BLaER1 (cell line): ENCODE measurements at regions not wholly inside any gene's neighbourhood (a gene's known extent, or its start where the extent isn't known, plus 50 kb on each side); places are given as distances from the start of the nearest gene placed in this dataset.

Experiments used
- H3K27ac ChIP-seq: shearing (Covaris generic); formaldehyde crosslinking; 2 replicates; pipeline ENCODE4 v1.8.1; 2022
- H3K27me3 ChIP-seq: shearing (Covaris generic); formaldehyde crosslinking; 2 replicates; pipeline ENCODE4 v1.8.1; 2022
- H3K36me3 ChIP-seq: shearing (Covaris generic); formaldehyde crosslinking; 2 replicates; pipeline ENCODE4 v1.8.1; 2022
- H3K4me1 ChIP-seq: shearing (Covaris generic); formaldehyde crosslinking; 2 replicates; pipeline ENCODE4 v1.8.1; 2022
- H3K4me2 ChIP-seq: shearing (Covaris generic); formaldehyde crosslinking; 2 replicates; pipeline ENCODE4 v1.8.1; 2022
- H3K4me3 ChIP-seq: shearing (Covaris generic); formaldehyde crosslinking; 2 replicates; pipeline ENCODE4 v1.8.1; 2022
- H3K9ac ChIP-seq: shearing (Covaris generic); formaldehyde crosslinking; 2 replicates; pipeline ENCODE4 v1.8.1; 2022
- H3K9me3 ChIP-seq: shearing (Covaris generic); formaldehyde crosslinking; 2 replicates; pipeline ENCODE4 v1.8.1; 2022
- H4K20me1 ChIP-seq: shearing (Covaris generic); formaldehyde crosslinking; 2 replicates; pipeline ENCODE4 v1.8.1; 2022
- Cebpa-rat ChIP-seq: shearing (Covaris generic); IDR thresholded peaks from 2 replicates; pipeline ENCODE4 v1.8.1; 2022

- H3K4me2 ChIP-seq: no peak overlapping the region
- H3K9me3 ChIP-seq: no peaks in the 10 kb centered on the region
- H3K36me3 ChIP-seq: no peaks in the 10 kb centered on the region
- H3K9ac ChIP-seq: no peak overlapping the region
- no peaks in the 10 kb centered on the region for H3K4me1 ChIP-seq
- no peak for TF ChIP-seq Cebpa-rat
- no peaks in the 10 kb centered on the region for H3K27me3 ChIP-seq
- no peak overlapping the region for H3K4me3 ChIP-seq
- no peak overlapping the region for H3K27ac ChIP-seq
- no peaks in the 10 kb centered on the region for H4K20me1 ChIP-seq
Observed at GRCh38 chr13:84998681-84999080, 800.5 kb downstream of the SLITRK6 start.

- TF ChIP-seq Cebpa-rat: no peak
- Histone ChIP-seq H3K4me3 (no peak overlapping the region), H3K4me1 (no peaks in the 10 kb centered on the region), H4K20me1 (no peaks in the 10 kb centered on the region), H3K9ac (no peak overlapping the region), H3K4me2 (no peak overlapping the region), H3K9me3 (no peaks in the 10 kb centered on the region), H3K36me3 (no peaks in the 10 kb centered on the region), H3K27me3 (no peaks in the 10 kb centered on the region), H3K27ac (no peak overlapping the region)
Observed at GRCh38 chr13:84997858-84998257, 801.4 kb downstream of the SLITRK6 start.

GRCh38 chr13:84994582-84994981 is 804.6 kb downstream of the SLITRK6 start:
- Histone ChIP-seq H3K4me2 (no peak overlapping the region), H3K27me3 (no peaks in the 10 kb centered on the region), H3K9ac (no peak overlapping the region), H3K4me3 (no peak overlapping the region), H3K4me1 (no peaks in the 10 kb centered on the region), H3K9me3 (peaks cover 5% of the 10 kb centered on the region; the same call in 1 of the 2 replicates), H4K20me1 (no peaks in the 10 kb centered on the region), H3K27ac (no peak overlapping the region), H3K36me3 (no peaks in the 10 kb centered on the region)
- no peak for TF ChIP-seq Cebpa-rat

GRCh38 chr13:84985860-84986259 is 813.4 kb downstream of the SLITRK6 start:
- Histone ChIP-seq H3K4me2 (no peak overlapping the region), H4K20me1 (no peaks in the 10 kb centered on the region), H3K4me3 (no peak overlapping the region), H3K4me1 (no peaks in the 10 kb centered on the region), H3K27me3 (no peaks in the 10 kb centered on the region), H3K9me3 (peaks cover 6% of the 10 kb centered on the region; the same call in 1 of the 2 replicates), H3K9ac (no peak overlapping the region), H3K36me3 (no peaks in the 10 kb centered on the region), H3K27ac (no peak overlapping the region)
- TF ChIP-seq Cebpa-rat: no peak

GRCh38 chr13:84983321-84983720 is 815.9 kb downstream of the SLITRK6 start:
- no peaks in the 10 kb centered on the region for H3K4me1 ChIP-seq
- no peak overlapping the region for H3K9ac ChIP-seq
- TF ChIP-seq Cebpa-rat: no peak
- no peak overlapping the region for H3K4me3 ChIP-seq
- no peaks in the 10 kb centered on the region for H3K27me3 ChIP-seq
- no peak overlapping the region for H3K27ac ChIP-seq
- H3K36me3 ChIP-seq: no peaks in the 10 kb centered on the region
- no peaks in the 10 kb centered on the region for H4K20me1 ChIP-seq
- no peaks in the 10 kb centered on the region for H3K9me3 ChIP-seq
- no peak overlapping the region for H3K4me2 ChIP-seq

- H3K9me3 ChIP-seq: no peaks in the 10 kb centered on the region
- no peaks in the 10 kb centered on the region for H3K27me3 ChIP-seq
- no peaks in the 10 kb centered on the region for H3K36me3 ChIP-seq
- no peak for TF ChIP-seq Cebpa-rat
- H3K27ac ChIP-seq: no peak overlapping the region
- no peaks in the 10 kb centered on the region for H3K4me1 ChIP-seq
- no peak overlapping the region for H3K9ac ChIP-seq
- H4K20me1 ChIP-seq: no peaks in the 10 kb centered on the region
- H3K4me2 ChIP-seq: no peak overlapping the region
- H3K4me3 ChIP-seq: no peak overlapping the region
Observed at GRCh38 chr13:84980571-84980970, 818.6 kb downstream of the SLITRK6 start.

- Histone ChIP-seq H4K20me1 (no peaks in the 10 kb centered on the region), H3K9ac (no peak overlapping the region), H3K4me3 (no peak overlapping the region), H3K9me3 (no peaks in the 10 kb centered on the region), H3K36me3 (no peaks in the 10 kb centered on the region), H3K4me2 (no peak overlapping the region), H3K4me1 (no peaks in the 10 kb centered on the region), H3K27me3 (no peaks in the 10 kb centered on the region), H3K27ac (no peak overlapping the region)
- no peak for TF ChIP-seq Cebpa-rat
Observed at GRCh38 chr13:84978851-84979250, 820.4 kb downstream of the SLITRK6 start.

GRCh38 chr13:84973661-84974060 is 825.6 kb downstream of the SLITRK6 start:
- Histone ChIP-seq H3K36me3 (no peaks in the 10 kb centered on the region), H3K27me3 (no peaks in the 10 kb centered on the region), H3K4me2 (no peak overlapping the region), H3K9ac (no peak overlapping the region), H3K4me1 (no peaks in the 10 kb centered on the region), H3K27ac (no peak overlapping the region), H4K20me1 (no peaks in the 10 kb centered on the region), H3K9me3 (no peaks in the 10 kb centered on the region), H3K4me3 (no peak overlapping the region)
- no peak for TF ChIP-seq Cebpa-rat

GRCh38 chr13:84972907-84973306 is 826.3 kb downstream of the SLITRK6 start:
- Histone ChIP-seq H3K36me3 (no peaks in the 10 kb centered on the region), H4K20me1 (no peaks in the 10 kb centered on the region), H3K4me2 (no peak overlapping the region), H3K27ac (no peak overlapping the region), H3K9ac (no peak overlapping the region), H3K4me3 (no peak overlapping the region), H3K27me3 (no peaks in the 10 kb centered on the region), H3K4me1 (no peaks in the 10 kb centered on the region), H3K9me3 (no peaks in the 10 kb centered on the region)
- TF ChIP-seq Cebpa-rat: no peak

GRCh38 chr13:84962849-84963248 is 836.4 kb downstream of the SLITRK6 start:
- no peak overlapping the region for H3K4me3 ChIP-seq
- TF ChIP-seq Cebpa-rat: no peak
- no peak overlapping the region for H3K4me2 ChIP-seq
- no peaks in the 10 kb centered on the region; the same call in 1 of the 2 replicates for H3K9me3 ChIP-seq
- H3K36me3 ChIP-seq: no peaks in the 10 kb centered on the region
- no peak overlapping the region for H3K27ac ChIP-seq
- H3K4me1 ChIP-seq: peaks cover 5% of the 10 kb centered on the region; the same call in 1 of the 2 replicates
- no peaks in the 10 kb centered on the region for H3K27me3 ChIP-seq
- H3K9ac ChIP-seq: no peak overlapping the region
- no peaks in the 10 kb centered on the region for H4K20me1 ChIP-seq

- no peak overlapping the region for H3K27ac ChIP-seq
- no peaks in the 10 kb centered on the region for H4K20me1 ChIP-seq
- no peaks in the 10 kb centered on the region for H3K27me3 ChIP-seq
- no peak for TF ChIP-seq Cebpa-rat
- H3K4me2 ChIP-seq: 0 out of 2 replicates have a peak overlapping the region, but pooled peaks have one; percentile 12
- no peak overlapping the region for H3K9ac ChIP-seq
- no peak overlapping the region for H3K4me3 ChIP-seq
- H3K9me3 ChIP-seq: no peaks in the 10 kb centered on the region; the same call in 1 of the 2 replicates
- H3K36me3 ChIP-seq: no peaks in the 10 kb centered on the region
- peaks cover 5% of the 10 kb centered on the region; the same call in 1 of the 2 replicates for H3K4me1 ChIP-seq
Observed at GRCh38 chr13:84962141-84962750, 837.0 kb downstream of the SLITRK6 start.
